Thyroid gland (tissue), 4 donors: ENCODE measurements at regions not wholly inside any gene's neighbourhood (a gene's known extent, or its start where the extent isn't known, plus 50 kb on each side); places are given as distances from the start of the nearest gene placed in this dataset. TPM values are rescaled to one million over a fixed set of nuclear protein-coding genes. Genes with fewer than 3 reads are reported as not detected.

Experiments
- DNase-seq, 2 donors: peaks; one replicate each; pipeline ENCODE4 v3.0.0-alpha.2; 2019
- H3K27ac ChIP-seq, 3 donors: fragments of 200-600 bp; sonication (generic); 1 replicate in 2 of 3; 2 replicates in 1 of 3; pipeline ENCODE4 v1.5.1; 2016 to 2019; ENCODE audit warnings: mild to moderate bottlenecking in 1 of 3, moderate library complexity in 1 of 3
- H3K27me3 ChIP-seq: fragments of 200-600 bp; sonication (generic); one replicate; pipeline ENCODE4 v1.5.1; 2019
- H3K36me3 ChIP-seq, 2 donors: fragments of 200-600 bp; sonication (generic); one replicate each; pipeline ENCODE4 v1.5.1; 2016 to 2019
- H3K4me1 ChIP-seq, 2 donors: fragments of 200-600 bp; sonication (generic); one replicate each; pipeline ENCODE4 v1.5.1; 2017 to 2019
- H3K4me3 ChIP-seq, 3 donors: fragments of 200-600 bp; sonication (generic); replicated peaks in 1 of 3; 1 replicate in 2 of 3; 2 replicates in 1 of 3; pipeline ENCODE4 v1.5.1; 2016; ENCODE audit warnings: mild to moderate bottlenecking in 1 of 3
- H3K9me3 ChIP-seq: fragments of 200-600 bp; sonication (generic); one replicate; pipeline ENCODE4 v1.5.1; 2017
- POLR2A ChIP-seq, 2 donors: fragments of 450-650 bp; IDR thresholded peaks; one replicate each; pipeline ENCODE4 v1.6.1; 2017; ENCODE audit warnings: antibody characterized with exemption in 2 of 2, mild to moderate bottlenecking in 2 of 2, moderate library complexity in 1 of 2
- WGBS, 2 donors: methylation state at CpG; one replicate each; pipeline ENCODE4 v1.1.5; 2017; 5-methylcytosine and 5-hydroxymethylcytosine counted together
- intact Hi-C: fragments of 100-400 bp; cut with DNase I; formaldehyde crosslinking; loops from one replicate; pipeline ENCODE4 v1.15.1; 2023
- small RNA-seq: library from RNA; depleted of rRNA; stranded (forward); fragments of <200 nt; gene quantifications from one replicate; pipeline ENCODE3, GENCODE V24; 2016
- TF ChIP-seq, protein P1 (sequence below), 6 experiments: fragments of 200-600 bp in 3 of 6; fragments of 450-650 bp in 3 of 6; sonication (generic) in 3 of 6; IDR thresholded peaks; one replicate each; pipeline ENCODE4 v1.5.1; 2016 to 2019; ENCODE audit warnings: antibody characterized with exemption in 6 of 6, mild to moderate bottlenecking in 2 of 6, inconsistent platforms in 1 of 6, moderate library complexity in 1 of 6

DNA sequence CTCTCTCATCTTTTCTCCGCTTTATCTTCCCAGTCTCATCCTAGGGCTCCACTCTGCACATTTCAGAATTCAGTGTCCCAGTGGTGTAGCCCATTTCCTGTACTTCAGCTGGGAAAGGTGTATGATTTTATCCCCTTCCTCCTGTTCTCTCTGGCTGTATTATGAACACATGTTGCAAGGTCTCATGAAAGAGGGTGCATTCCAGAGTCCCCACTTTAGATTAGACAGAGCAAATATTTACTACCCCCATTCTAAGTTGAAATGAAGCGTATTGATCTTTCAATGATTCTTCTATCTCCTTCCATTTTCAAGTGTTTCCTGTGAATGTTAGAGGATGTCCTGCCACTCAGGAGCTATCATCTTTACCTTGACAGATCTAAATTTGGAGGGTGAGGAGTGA is 123.2 kb downstream of the WIF1 start:
- H3K36me3 ChIP-seq: no peaks in the 10 kb centered on the region
- H3K4me1 ChIP-seq: no peaks in the 10 kb centered on the region
- H3K27ac ChIP-seq: no peak overlapping the region
- no peak for TF ChIP-seq POLR2A (IDR thresholded peaks at IDR 0.05)
- TF ChIP-seq, protein P1, sequence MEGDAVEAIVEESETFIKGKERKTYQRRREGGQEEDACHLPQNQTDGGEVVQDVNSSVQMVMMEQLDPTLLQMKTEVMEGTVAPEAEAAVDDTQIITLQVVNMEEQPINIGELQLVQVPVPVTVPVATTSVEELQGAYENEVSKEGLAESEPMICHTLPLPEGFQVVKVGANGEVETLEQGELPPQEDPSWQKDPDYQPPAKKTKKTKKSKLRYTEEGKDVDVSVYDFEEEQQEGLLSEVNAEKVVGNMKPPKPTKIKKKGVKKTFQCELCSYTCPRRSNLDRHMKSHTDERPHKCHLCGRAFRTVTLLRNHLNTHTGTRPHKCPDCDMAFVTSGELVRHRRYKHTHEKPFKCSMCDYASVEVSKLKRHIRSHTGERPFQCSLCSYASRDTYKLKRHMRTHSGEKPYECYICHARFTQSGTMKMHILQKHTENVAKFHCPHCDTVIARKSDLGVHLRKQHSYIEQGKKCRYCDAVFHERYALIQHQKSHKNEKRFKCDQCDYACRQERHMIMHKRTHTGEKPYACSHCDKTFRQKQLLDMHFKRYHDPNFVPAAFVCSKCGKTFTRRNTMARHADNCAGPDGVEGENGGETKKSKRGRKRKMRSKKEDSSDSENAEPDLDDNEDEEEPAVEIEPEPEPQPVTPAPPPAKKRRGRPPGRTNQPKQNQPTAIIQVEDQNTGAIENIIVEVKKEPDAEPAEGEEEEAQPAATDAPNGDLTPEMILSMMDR (IDR thresholded peaks at IDR 0.05): no peak
- H3K4me3 ChIP-seq: no peak overlapping the region
- DNase-seq: no peak
- WGBS, 2 donors: 57 to 76% methylated on average over 2 of the region's 2 CpGs
- H3K27me3 ChIP-seq: no peaks in the 10 kb centered on the region
- H3K9me3 ChIP-seq: no peaks in the 10 kb centered on the region
- intact Hi-C loops: no loop called here

DNA sequence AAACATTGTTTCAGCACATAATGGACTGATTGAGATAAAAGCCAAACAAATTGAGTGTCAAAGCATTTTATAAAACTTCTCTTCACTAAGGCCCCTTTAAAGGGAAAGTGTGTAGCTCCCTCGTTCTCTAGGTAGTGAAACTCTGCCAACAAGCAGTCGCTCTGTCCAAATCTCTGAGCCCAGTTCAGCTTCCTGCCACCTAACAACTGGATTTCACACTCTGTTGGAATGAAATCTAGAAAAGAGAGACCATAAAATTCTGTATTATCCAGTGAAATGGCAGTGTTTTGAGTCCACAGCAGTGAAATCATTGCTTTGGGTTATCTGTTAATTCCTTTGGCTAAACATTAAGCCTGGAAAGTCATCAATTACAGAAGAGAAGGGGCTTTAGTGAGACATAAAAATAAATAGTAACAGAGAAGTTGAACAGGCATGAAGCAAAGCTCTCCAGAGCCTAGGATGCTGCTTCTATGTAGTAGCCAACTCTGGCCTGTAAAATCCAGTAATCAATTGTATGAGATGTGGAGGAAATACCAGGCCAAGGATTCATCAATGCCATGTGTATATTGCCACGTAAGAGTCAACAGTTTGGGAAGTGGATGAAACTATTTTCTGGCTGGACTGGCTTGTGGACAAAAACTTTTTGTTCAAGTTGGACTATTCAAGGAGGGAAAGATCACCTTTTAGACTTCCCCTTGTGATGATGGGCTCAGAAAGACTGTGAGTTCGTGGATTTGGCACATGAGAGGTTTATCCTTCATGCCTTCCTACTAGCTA is 122.5 kb downstream of the WIF1 start:
- DNase-seq: no peak
- Histone ChIP-seq H3K27me3 (no peaks in the 10 kb centered on the region), H3K4me1 (no peaks in the 10 kb centered on the region), H3K9me3 (no peaks in the 10 kb centered on the region), H3K36me3 (no peaks in the 10 kb centered on the region), H3K27ac (no peak overlapping the region), H3K4me3 (no peak overlapping the region)
- 21 to 36% methylated on average over 4 of the region's 4 CpGs for WGBS, 2 donors
- intact Hi-C loops: no loop called here
- TF ChIP-seq, protein P1 (IDR thresholded peaks at IDR 0.05): no peak
- TF ChIP-seq POLR2A (IDR thresholded peaks at IDR 0.05): no peak

DNA sequence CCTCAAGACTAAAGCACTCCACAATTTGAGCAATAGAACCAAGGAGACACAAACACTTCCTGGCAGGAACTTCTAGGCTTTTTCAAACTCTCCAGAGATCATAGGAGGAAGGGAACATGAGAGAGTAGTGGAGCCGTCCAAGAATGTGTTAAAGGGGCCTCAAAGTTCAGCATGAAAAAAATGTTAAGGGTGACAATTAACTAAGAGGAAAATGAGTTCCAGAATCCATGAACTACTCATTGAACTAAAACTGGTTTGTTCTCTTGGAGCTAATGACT is 122.0 kb downstream of the WIF1 start:
- no peak for TF ChIP-seq POLR2A (IDR thresholded peaks at IDR 0.05)
- TF ChIP-seq, protein P1 (IDR thresholded peaks at IDR 0.05): no peak
- H3K27ac ChIP-seq: no peak overlapping the region

More for the DNA sequence above, 122.0 kb downstream of the WIF1 start:
- H3K27me3 ChIP-seq: no peaks in the 10 kb centered on the region
- intact Hi-C loops: no loop called here
- no peaks in the 10 kb centered on the region for H3K4me1 ChIP-seq
- H3K4me3 ChIP-seq: no peak overlapping the region
- 16 to 17% methylated on average over 1 of the region's 1 CpG for WGBS, 2 donors
- no peaks in the 10 kb centered on the region for H3K9me3 ChIP-seq
- no peaks in the 10 kb centered on the region for H3K36me3 ChIP-seq
- no peak for DNase-seq

Small RNAs in the stretch of these regions (small RNA-seq; reads per million reads assigned to genes)
- not detected for gene RNU6ATAC42P
